ENCODE measurements at regions not wholly inside any gene's neighbourhood (a gene's known extent, or its start where the extent isn't known, plus 50 kb on each side); places are given as distances from the start of the nearest gene placed in this dataset.

DNA sequence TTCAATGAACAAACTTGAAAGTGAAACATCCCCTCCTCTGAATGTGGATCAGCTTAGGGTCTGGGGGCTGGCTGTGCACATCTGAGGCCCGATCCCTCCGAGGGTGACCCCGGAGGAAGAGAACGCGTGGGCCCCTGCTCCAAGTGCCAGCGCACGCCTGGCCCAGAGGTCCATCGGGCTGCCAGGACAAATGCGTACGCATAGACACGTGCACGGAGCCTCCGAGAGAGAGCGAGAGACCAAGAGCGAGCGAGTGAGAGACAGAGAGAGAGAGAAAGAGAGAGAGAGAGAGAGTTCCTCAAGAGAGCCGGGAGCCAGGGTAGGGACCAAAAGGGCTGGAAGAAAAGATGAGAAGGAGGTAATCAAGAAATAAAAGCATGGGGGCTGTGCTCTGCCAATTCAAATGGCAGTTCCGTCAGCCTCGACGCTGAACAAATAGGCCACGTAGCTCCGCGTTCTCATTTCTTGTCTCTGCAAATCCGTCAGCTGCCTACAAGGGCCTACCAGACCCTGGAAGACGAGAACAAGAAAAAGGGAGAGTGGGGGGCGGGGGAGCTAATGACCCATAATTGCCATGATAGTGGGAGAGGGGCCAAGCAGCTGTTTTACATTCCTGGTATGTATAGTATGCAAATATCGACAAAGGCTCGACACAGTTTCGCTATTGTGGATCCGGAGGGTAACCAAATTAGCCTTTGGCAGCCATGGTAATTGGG, 435.3 kb upstream of the ZFHX3 start:
- H3K4me1 ChIP-seq (ENCODE audit: control insufficient read depth, insufficient read depth, low read length): no peaks in the 10 kb centered on the region
- H3K9me3 ChIP-seq (ENCODE audit: control insufficient read depth, low read length): no peaks in the 10 kb centered on the region
- H3K4me3 ChIP-seq (ENCODE audit: insufficient read depth, low read depth, low read length): no peak overlapping the region
- H3K36me3 ChIP-seq (ENCODE audit: control insufficient read depth, insufficient read depth, low read length): no peaks in the 10 kb centered on the region
- H3K27ac ChIP-seq (ENCODE audit: insufficient read depth, low read depth, low read length, poor library complexity, severe bottlenecking): no peak overlapping the region
- H3K27me3 ChIP-seq (ENCODE audit: control insufficient read depth, insufficient read depth, low read length, poor library complexity, severe bottlenecking): peaks cover 5% of the 10 kb centered on the region
- 57 to 58% methylated on average over 30 of the region's 30 CpGs for WGBS, 2 experiments

DNA sequence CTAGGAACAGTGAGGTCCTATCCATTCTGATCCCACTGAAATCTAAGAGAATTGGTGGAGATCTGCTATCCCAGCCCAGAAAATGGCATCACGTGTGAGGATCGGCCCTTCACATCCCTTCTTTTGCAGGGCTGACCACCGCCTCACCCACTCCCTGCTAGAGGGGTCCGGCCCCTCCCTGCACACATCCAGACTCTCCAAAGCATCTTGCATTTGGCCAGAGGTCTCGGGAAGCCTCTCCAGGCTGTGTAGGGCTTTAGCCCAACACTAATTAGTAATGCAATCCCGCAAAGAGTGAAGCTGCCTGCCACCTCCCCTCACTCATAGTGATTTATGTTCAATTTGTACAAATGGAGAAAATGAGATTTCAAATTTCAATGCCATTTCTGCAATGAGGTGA, 434.4 kb upstream of the ZFHX3 start:
- H3K27ac ChIP-seq (ENCODE audit: insufficient read depth, low read depth, low read length, poor library complexity, severe bottlenecking): no peak overlapping the region
- H3K4me3 ChIP-seq (ENCODE audit: insufficient read depth, low read depth, low read length): no peak overlapping the region
- no peaks in the 10 kb centered on the region for H3K9me3 ChIP-seq (ENCODE audit: control insufficient read depth, low read length)
- H3K4me1 ChIP-seq (ENCODE audit: control insufficient read depth, insufficient read depth, low read length): no peaks in the 10 kb centered on the region
- no peaks in the 10 kb centered on the region for H3K36me3 ChIP-seq (ENCODE audit: control insufficient read depth, insufficient read depth, low read length)
- peaks cover 5% of the 10 kb centered on the region for H3K27me3 ChIP-seq (ENCODE audit: control insufficient read depth, insufficient read depth, low read length, poor library complexity, severe bottlenecking)
- 80 to 86% methylated on average over 6 of the region's 6 CpGs for WGBS, 2 experiments

DNA sequence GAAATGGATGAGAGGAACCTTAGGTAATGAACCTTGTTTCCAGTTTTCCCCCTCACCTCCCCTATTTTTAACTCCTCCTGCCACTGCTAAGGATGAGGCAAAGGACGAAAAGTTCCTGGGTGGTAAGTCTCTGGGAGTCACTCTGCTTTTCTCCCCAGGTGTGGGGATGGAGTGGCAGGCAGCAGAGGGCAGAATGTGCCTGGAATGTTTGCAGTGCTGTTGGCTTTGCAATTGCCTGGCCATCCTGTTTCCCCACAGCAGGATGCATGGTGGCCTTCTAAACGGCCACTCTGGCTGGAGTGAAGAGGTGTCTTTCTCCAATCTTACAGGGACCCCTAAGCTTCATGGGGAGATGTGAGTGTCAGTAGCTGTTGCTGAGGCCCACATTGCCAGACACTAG, 432.5 kb upstream of the ZFHX3 start:
- no peaks in the 10 kb centered on the region for H3K9me3 ChIP-seq (ENCODE audit: control insufficient read depth, low read length)
- no peaks in the 10 kb centered on the region for H3K4me1 ChIP-seq (ENCODE audit: control insufficient read depth, insufficient read depth, low read length)
- H3K36me3 ChIP-seq (ENCODE audit: control insufficient read depth, insufficient read depth, low read length): no peaks in the 10 kb centered on the region
- no peak overlapping the region for H3K4me3 ChIP-seq (ENCODE audit: insufficient read depth, low read depth, low read length)
- WGBS, 2 experiments: 61 to 82% methylated on average over 2 of the region's 2 CpGs
- H3K27me3 ChIP-seq (ENCODE audit: control insufficient read depth, insufficient read depth, low read length, poor library complexity, severe bottlenecking): peaks cover 5% of the 10 kb centered on the region
- H3K27ac ChIP-seq (ENCODE audit: insufficient read depth, low read depth, low read length, poor library complexity, severe bottlenecking): no peak overlapping the region

DNA sequence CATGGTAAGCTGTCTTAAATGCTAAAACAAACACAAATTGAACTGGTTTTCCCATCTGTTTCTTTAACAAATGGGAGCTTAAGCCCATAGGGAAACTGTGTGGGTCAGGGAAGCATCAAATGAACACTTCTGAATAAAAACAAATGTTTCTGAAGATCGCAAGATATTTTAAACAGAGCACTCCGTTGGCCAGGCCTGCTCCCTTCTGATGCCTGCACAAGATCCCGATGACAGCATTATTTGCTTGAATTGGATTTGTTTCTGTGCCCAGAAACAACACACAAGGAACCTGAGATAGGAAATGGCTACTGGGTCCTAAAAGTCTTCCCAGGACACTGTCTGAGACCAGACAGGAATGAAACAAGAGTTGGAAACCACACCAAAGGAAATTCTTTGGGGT, 425.8 kb upstream of the ZFHX3 start:
- WGBS, 2 experiments: 95 to 96% methylated on average over 3 of the region's 3 CpGs
- no peaks in the 10 kb centered on the region for H3K4me1 ChIP-seq (ENCODE audit: control insufficient read depth, insufficient read depth, low read length)
- no peaks in the 10 kb centered on the region for H3K27me3 ChIP-seq (ENCODE audit: control insufficient read depth, insufficient read depth, low read length, poor library complexity, severe bottlenecking)

DNA sequence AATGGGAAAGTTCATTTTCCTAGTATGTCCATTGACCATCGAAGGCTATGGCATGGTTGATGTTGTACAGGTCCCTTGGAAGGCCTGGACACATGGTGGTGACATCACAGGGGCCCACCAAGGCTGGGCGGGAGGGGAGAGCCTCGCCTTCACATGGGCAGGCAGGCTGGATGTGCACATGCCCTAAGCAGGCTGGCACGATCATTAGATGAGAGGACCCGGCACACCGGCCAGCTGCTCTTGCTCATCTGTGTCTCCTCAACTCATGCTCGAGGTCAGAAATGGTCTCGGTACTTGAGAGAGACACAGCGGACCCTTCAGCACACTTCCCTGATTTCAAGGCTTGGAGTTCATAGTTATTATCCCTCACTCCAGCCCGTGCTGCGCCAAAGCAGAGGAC, 416.9 kb upstream of the ZFHX3 start:
- H3K4me3 ChIP-seq (ENCODE audit: insufficient read depth, low read depth, low read length): no peak overlapping the region
- no peak overlapping the region for H3K27ac ChIP-seq (ENCODE audit: insufficient read depth, low read depth, low read length, poor library complexity, severe bottlenecking)
- no peaks in the 10 kb centered on the region for H3K4me1 ChIP-seq (ENCODE audit: control insufficient read depth, insufficient read depth, low read length)
- no peaks in the 10 kb centered on the region for H3K27me3 ChIP-seq (ENCODE audit: control insufficient read depth, insufficient read depth, low read length, poor library complexity, severe bottlenecking)
- 95 to 96% methylated on average over 11 of the region's 11 CpGs for WGBS, 2 experiments
- H3K9me3 ChIP-seq (ENCODE audit: control insufficient read depth, low read length): no peaks in the 10 kb centered on the region
- H3K36me3 ChIP-seq (ENCODE audit: control insufficient read depth, insufficient read depth, low read length): no peaks in the 10 kb centered on the region

More for the DNA sequence above, 425.8 kb upstream of the ZFHX3 start:
- H3K4me3 ChIP-seq (ENCODE audit: insufficient read depth, low read depth, low read length): no peak overlapping the region
- no peak overlapping the region for H3K27ac ChIP-seq (ENCODE audit: insufficient read depth, low read depth, low read length, poor library complexity, severe bottlenecking)
- no peaks in the 10 kb centered on the region for H3K36me3 ChIP-seq (ENCODE audit: control insufficient read depth, insufficient read depth, low read length)
- H3K9me3 ChIP-seq (ENCODE audit: control insufficient read depth, low read length): no peaks in the 10 kb centered on the region

DNA sequence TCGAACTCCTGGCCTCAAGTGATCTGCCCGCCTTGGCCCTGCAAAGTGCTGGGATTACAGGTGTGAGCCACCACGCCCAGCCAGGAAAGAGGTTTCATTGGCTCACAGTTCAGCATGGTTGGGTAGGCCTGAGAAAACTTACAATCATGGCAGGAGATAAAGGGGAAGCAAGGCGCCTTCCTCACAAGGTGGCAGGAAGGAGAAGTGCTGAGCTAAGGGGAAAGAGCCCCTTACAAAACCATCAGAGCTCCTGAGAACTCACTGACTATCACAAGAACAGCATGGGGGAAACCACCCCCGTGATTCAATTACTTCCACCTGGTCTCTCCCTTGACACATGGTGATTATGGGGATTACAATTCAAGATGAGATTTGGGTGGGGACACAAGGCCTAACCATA, 411.7 kb upstream of the ZFHX3 start:
- no peaks in the 10 kb centered on the region for H3K36me3 ChIP-seq (ENCODE audit: control insufficient read depth, insufficient read depth, low read length)
- H3K4me1 ChIP-seq (ENCODE audit: control insufficient read depth, insufficient read depth, low read length): no peaks in the 10 kb centered on the region
- H3K4me3 ChIP-seq (ENCODE audit: insufficient read depth, low read depth, low read length): no peak overlapping the region
- WGBS, 2 experiments: 88 to 92% methylated on average over 4 to 5 of the region's 5 CpGs
- H3K27me3 ChIP-seq (ENCODE audit: control insufficient read depth, insufficient read depth, low read length, poor library complexity, severe bottlenecking): no peaks in the 10 kb centered on the region
- no peaks in the 10 kb centered on the region for H3K9me3 ChIP-seq (ENCODE audit: control insufficient read depth, low read length)
- H3K27ac ChIP-seq (ENCODE audit: insufficient read depth, low read depth, low read length, poor library complexity, severe bottlenecking): no peak overlapping the region

DNA sequence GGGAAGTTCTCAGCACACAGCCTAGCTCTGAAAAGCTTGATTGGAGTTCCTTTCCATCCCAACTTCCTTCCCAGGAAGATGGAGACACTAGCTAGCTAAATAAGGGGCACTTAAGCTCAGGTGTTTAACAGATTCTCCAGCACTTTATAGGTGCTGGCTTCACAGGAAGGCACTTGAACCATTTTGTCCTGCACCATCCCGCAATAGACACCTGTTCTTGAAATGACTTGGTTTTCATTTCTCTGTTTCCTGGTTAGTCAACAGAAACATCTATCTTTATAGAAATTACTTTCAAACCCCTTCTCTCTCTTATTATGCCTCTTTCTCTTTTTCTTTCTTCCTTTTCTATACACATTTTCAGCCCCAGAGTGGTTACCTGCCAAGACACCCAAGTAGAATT, 409.9 kb upstream of the ZFHX3 start:
- Histone ChIP-seq H3K9me3 (ENCODE audit: control insufficient read depth, low read length) (no peaks in the 10 kb centered on the region), H3K36me3 (ENCODE audit: control insufficient read depth, insufficient read depth, low read length) (no peaks in the 10 kb centered on the region), H3K27ac (ENCODE audit: insufficient read depth, low read depth, low read length, poor library complexity, severe bottlenecking) (no peak overlapping the region), H3K4me1 (ENCODE audit: control insufficient read depth, insufficient read depth, low read length) (no peaks in the 10 kb centered on the region), H3K27me3 (ENCODE audit: control insufficient read depth, insufficient read depth, low read length, poor library complexity, severe bottlenecking) (no peaks in the 10 kb centered on the region), H3K4me3 (ENCODE audit: insufficient read depth, low read depth, low read length) (no peak overlapping the region)
- WGBS, 2 experiments: 94 to 98% methylated on average over 1 of the region's 1 CpG

DNA sequence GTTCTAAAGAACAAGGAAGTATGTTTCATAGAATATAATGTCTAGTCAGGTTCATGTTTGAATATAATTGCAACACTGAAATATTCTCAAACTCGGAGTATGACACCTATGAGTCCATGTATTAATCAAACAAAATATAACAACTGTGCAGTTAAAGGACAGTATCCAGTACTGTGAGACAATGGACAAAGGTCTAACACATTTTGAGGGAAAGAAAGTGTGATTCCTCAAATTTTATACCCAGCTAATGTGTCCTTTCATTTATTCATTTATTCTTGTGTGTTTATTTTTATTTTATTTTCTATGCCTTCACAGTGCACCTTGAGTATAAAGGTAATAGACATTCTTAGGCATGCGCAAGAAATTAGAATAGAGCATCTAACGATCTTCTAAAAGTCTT, 401.0 kb upstream of the ZFHX3 start:
- H3K36me3 ChIP-seq (ENCODE audit: control insufficient read depth, insufficient read depth, low read length): no peaks in the 10 kb centered on the region
- no peak overlapping the region for H3K4me3 ChIP-seq (ENCODE audit: insufficient read depth, low read depth, low read length)
- H3K4me1 ChIP-seq (ENCODE audit: control insufficient read depth, insufficient read depth, low read length): no peaks in the 10 kb centered on the region
- no peaks in the 10 kb centered on the region for H3K27me3 ChIP-seq (ENCODE audit: control insufficient read depth, insufficient read depth, low read length, poor library complexity, severe bottlenecking)
- no peak overlapping the region for H3K27ac ChIP-seq (ENCODE audit: insufficient read depth, low read depth, low read length, poor library complexity, severe bottlenecking)
- H3K9me3 ChIP-seq (ENCODE audit: control insufficient read depth, low read length): peaks cover 4% of the 10 kb centered on the region
- WGBS, 2 experiments: 91 to 92% methylated on average over 3 of the region's 3 CpGs

DNA sequence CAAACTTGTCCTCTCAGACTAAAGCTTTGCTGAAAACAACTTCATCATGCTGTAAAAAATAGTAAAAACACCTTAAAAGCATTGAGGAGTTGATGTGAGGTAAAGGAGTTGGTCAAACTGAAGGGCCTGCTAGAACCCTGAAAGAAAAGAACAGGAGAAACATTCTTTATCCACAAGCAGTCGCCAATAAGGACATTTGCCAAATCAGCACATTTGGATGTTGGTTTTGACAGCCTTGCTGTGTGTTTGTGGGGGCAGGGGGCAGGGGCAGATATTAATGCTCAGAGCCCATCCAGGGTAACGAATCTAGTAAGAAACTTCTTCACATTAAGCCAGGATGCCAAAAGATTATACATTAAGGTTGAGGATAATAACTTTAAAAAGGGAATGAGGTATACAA, 399.9 kb upstream of the ZFHX3 start:
- Histone ChIP-seq H3K27ac (ENCODE audit: insufficient read depth, low read depth, low read length, poor library complexity, severe bottlenecking) (no peak overlapping the region), H3K27me3 (ENCODE audit: control insufficient read depth, insufficient read depth, low read length, poor library complexity, severe bottlenecking) (no peaks in the 10 kb centered on the region), H3K36me3 (ENCODE audit: control insufficient read depth, insufficient read depth, low read length) (no peaks in the 10 kb centered on the region), H3K4me3 (ENCODE audit: insufficient read depth, low read depth, low read length) (no peak overlapping the region), H3K4me1 (ENCODE audit: control insufficient read depth, insufficient read depth, low read length) (no peaks in the 10 kb centered on the region), H3K9me3 (ENCODE audit: control insufficient read depth, low read length) (peaks cover 4% of the 10 kb centered on the region)
- 76 to 83% methylated on average over 2 of the region's 2 CpGs for WGBS, 2 experiments

DNA sequence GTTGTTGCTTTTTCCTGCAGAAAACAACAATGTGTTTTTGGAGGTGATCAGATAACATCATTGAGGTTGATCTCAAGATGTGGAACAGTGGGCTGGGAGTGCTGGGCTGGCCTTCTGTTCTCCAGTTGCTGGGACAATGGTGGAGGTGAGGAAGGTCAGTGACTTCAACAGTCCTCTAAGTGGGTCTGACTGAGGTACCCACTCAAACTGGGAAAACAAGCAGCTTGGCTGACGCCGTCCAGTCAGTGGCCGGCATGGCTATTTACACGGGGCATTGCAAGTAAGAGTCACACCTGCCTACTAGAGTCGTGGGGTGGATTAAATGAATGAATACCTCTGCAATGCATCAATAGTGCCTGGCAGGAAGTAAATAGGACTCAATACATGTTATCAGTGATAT, 386.7 kb upstream of the ZFHX3 start:
- Histone ChIP-seq H3K27ac (ENCODE audit: insufficient read depth, low read depth, low read length, poor library complexity, severe bottlenecking) (no peak overlapping the region), H3K9me3 (ENCODE audit: control insufficient read depth, low read length) (no peaks in the 10 kb centered on the region), H3K4me1 (ENCODE audit: control insufficient read depth, insufficient read depth, low read length) (peaks cover 13% of the 10 kb centered on the region), H3K4me3 (ENCODE audit: insufficient read depth, low read depth, low read length) (no peak overlapping the region), H3K36me3 (ENCODE audit: control insufficient read depth, insufficient read depth, low read length) (no peaks in the 10 kb centered on the region), H3K27me3 (ENCODE audit: control insufficient read depth, insufficient read depth, low read length, poor library complexity, severe bottlenecking) (no peaks in the 10 kb centered on the region)
- WGBS, 2 experiments: 92 to 97% methylated on average over 5 of the region's 5 CpGs

Data from ectodermal cell (in vitro differentiated cells).